Hepatocyte (in vitro differentiated cells): ENCODE measurements at regions not wholly inside any gene's neighbourhood (a gene's known extent, or its start where the extent isn't known, plus 50 kb on each side); places are given as distances from the start of the nearest gene placed in this dataset.

Experiments
- CTCF ChIP-seq: fragments of 200-600 bp; sonication (generic); IDR thresholded peaks from 2 replicates; pipeline ENCODE4 v1.5.1; 2016; ENCODE audit warnings: antibody characterized with exemption, mild to moderate bottlenecking; ENCODE audit not compliant: poor library complexity
- EZH2 ChIP-seq: fragments of 200-600 bp; sonication (generic); IDR thresholded peaks from 2 replicates; pipeline ENCODE4 v1.6.1; 2016; ENCODE audit warnings: antibody characterized with exemption, mild to moderate bottlenecking, borderline replicate concordance

GRCh38 chr10:43794181-43794815, 145.6 kb upstream of the ZNF32 start:
- TF ChIP-seq CTCF = no peak
- no peak for TF ChIP-seq EZH2
